Retinal pigment epithelial cell (primary cell): ENCODE measurements at regions not wholly inside any gene's neighbourhood (a gene's known extent, or its start where the extent isn't known, plus 50 kb on each side); places are given as distances from the start of the nearest gene placed in this dataset.

Source experiments
- DNase-seq: peaks from one replicate; pipeline ENCODE4 v3.0.0-alpha.2; 2010; ENCODE audit warnings: low read depth
- H3K4me3 ChIP-seq: 2 replicates; pipeline ENCODE4 v1.5.1; 2011; ENCODE audit warnings: mild to moderate bottlenecking, low read length, control low read depth, moderate library complexity
- CTCF ChIP-seq: conservative IDR thresholded peaks from 2 replicates; pipeline ENCODE4 v1.5.1; 2011; ENCODE audit warnings: low read depth, low read length, control low read depth, inconsistent platforms

DNA sequence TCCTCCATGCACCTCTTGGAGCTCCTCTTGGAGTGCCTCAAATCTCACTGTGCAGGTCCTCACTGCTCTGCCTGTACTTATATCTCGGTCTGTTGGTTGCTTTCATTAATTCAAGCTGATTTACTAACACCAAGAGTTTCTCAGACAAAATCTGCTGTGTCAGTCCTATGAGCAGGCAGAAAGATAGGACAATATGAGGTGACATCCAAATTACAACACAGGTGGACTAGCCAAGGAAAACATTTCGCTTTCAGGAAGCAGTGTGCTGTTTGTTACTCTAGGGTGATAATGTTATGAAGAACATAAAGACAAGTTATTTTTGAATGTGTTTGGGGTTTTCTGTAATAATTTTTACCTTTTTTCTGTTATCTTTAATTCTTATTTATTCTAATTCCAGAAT lies 264.1 kb upstream of the ANKH start:
- DNase-seq: no peak
- TF ChIP-seq CTCF: no peak
- no peak overlapping the region for H3K4me3 ChIP-seq

DNA sequence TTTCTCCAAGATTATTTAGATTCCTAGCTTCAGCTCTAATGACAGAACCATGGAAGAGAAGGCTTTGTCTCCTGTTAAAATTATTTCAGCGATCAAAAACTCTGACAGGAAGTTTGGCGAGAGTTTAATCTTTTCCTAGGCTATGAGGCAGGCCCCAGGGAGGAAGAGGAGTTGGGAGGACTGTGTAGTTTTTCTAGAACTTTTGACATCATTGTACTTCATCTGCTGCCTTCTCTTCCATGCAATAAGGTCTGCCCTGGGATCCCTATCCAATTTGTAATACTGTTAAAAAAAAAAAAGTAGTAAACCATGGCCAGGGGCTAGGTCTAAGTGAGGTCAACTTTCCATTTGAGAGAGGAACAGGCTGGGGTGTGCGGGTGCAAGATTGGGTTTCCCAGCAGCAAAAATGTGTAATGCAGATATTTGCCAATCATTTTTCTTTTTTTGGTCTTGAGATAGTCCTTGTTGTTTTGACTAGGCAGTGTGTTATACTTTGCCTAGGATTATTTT lies 261.9 kb upstream of the ANKH start:
- no peak for DNase-seq
- H3K4me3 ChIP-seq: no peak overlapping the region
- no peak for TF ChIP-seq CTCF

DNA sequence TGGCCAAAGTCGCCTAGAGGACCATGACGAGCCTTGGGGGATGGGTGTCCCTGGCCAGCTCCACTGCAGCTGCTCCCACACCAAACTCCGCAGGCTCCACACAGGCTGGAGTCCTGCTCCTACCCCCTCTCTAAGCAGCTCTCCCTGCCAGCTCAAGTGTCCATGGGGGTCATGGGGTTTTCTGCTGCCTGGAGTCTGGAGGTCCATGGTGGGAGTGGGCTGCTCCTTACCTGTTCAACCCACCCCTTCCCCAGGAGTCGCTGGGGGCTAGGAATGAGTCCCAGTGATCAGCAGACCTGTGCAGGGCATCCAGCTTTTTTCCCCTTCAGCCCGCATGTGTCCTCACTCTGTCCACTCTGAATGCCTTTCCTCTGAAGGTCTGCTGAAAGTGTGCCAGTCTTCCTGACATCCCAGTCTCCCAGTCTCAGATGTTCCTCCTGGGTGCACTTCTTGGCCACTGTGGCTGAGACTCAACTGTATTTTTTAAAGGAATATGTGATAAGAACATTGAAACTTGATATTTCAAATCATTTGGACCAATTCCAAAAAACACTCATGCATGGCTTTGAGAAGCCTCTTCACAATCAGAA lies 261.3 kb upstream of the ANKH start:
- no peak for TF ChIP-seq CTCF
- H3K4me3 ChIP-seq: no peak overlapping the region
- no peak for DNase-seq

DNA sequence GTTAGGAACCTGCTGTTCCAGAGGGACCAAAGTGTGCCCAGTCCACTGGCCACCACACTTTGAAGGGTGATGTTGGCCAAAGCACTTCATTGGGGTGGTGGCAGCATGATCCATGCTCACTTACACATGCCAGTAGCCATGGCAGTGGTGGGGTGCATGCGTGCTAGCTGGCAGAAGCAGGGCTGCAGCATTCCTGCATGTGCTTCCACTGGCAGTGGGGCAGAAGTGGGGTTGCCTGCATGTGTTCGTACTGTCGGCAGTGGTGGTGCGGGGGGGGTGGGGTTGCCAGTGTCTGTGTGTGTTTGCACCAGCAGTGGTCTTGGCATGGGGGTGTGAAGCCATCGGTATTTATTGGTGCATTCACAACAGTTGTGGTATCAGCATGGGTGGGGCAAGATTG lies 260.3 kb upstream of the ANKH start:
- no peak for TF ChIP-seq CTCF
- no peak overlapping the region for H3K4me3 ChIP-seq
- no peak for DNase-seq

- no peak overlapping the region for H3K4me3 ChIP-seq
- TF ChIP-seq CTCF: no peak
- no peak for DNase-seq
Observed at GRCh38 chr5:15124871-15125568, 253.4 kb upstream of the ANKH start.

- TF ChIP-seq CTCF: no peak
- H3K4me3 ChIP-seq: no peak overlapping the region
- no peak for DNase-seq
Observed at GRCh38 chr5:15124461-15124860, 252.9 kb upstream of the ANKH start.

DNA sequence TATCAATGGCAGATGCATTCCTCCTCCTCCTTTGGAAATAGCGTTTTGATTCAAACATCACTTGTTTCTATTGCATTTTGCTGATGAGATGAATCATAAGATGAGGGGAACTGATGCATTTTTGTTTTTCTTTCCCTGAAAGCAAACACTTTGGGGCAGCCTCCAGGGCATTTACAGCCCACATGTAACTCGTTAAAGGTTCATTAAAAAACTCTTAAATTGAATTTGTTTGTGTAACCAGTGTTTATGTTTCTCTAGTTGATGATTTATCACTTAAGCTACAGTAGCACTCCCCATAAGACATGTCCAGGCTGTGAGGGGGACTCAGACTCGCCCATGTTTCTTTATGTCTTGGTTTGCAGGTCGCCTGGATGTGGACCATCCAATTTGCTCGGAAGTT lies 246.1 kb upstream of the ANKH start:
- no peak overlapping the region for H3K4me3 ChIP-seq
- no peak for TF ChIP-seq CTCF
- no peak for DNase-seq
